Gastroesophageal sphincter (tissue), 4 donors: ENCODE measurements at regions not wholly inside any gene's neighbourhood (a gene's known extent, or its start where the extent isn't known, plus 50 kb on each side); places are given as distances from the start of the nearest gene placed in this dataset.

ENCODE experiments used
- ATAC-seq: fragments of 150-250 bp; one replicate; pipeline ENCODE4 v1.9.1; 2016; ENCODE audit warnings: mild to moderate bottlenecking, moderate library complexity
- H3K27ac ChIP-seq, 4 donors: fragments of 200-600 bp; sonication (generic) in 3 of 4; 1 replicate in 3 of 4; 2 replicates in 1 of 4; pipeline ENCODE4 v1.5.1; 2016 to 2019
- H3K27me3 ChIP-seq: fragments of 200-600 bp; sonication (generic); one replicate; pipeline ENCODE4 v1.5.1; 2019
- H3K36me3 ChIP-seq, 2 donors: fragments of 200-600 bp; sonication (generic); one replicate each; pipeline ENCODE4 v1.5.1; 2019; ENCODE audit warnings: control low read depth in 1 of 2
- H3K4me1 ChIP-seq, 3 donors: fragments of 200-600 bp; sonication (generic); 1 replicate in 2 of 3; 2 replicates in 1 of 3; pipeline ENCODE4 v1.5.1; 2016 to 2019; ENCODE audit warnings: control low read depth in 2 of 3
- H3K4me3 ChIP-seq, 2 donors: fragments of 200-600 bp; sonication (generic); one replicate each; pipeline ENCODE4 v1.5.1; 2019; ENCODE audit warnings: mild to moderate bottlenecking in 1 of 2, moderate library complexity in 1 of 2
- H3K9me3 ChIP-seq, 3 donors: fragments of 200-600 bp; sonication (generic); one replicate each; pipeline ENCODE4 v1.5.1; 2017 to 2019; ENCODE audit warnings: control low read depth in 2 of 3
- EP300 ChIP-seq: sonication (generic); formaldehyde crosslinking; IDR thresholded peaks from one replicate; pipeline ENCODE4 v1.6.1; 2017; ENCODE audit warnings: antibody characterized with exemption, mild to moderate bottlenecking
- POLR2A ChIP-seq, 2 donors: fragments of 450-650 bp; IDR thresholded peaks; one replicate each; pipeline ENCODE4 v1.6.1; 2017; ENCODE audit warnings: antibody characterized with exemption in 2 of 2, mild to moderate bottlenecking in 2 of 2, moderate library complexity in 1 of 2
- POLR2AphosphoS5 ChIP-seq: sonication (generic); formaldehyde crosslinking; IDR thresholded peaks from one replicate; pipeline ENCODE4 v1.6.1; 2017; ENCODE audit warnings: antibody characterized with exemption
- whole genome bisulfite sequencing, 2 donors: methylation state at CpG; one replicate each; pipeline ENCODE4 v1.1.5; 2018; ENCODE audit warnings: low coverage in 1 of 2; 5-methylcytosine and 5-hydroxymethylcytosine counted together
- TF ChIP-seq, protein P1 (sequence below), 4 experiments: fragments of 200-600 bp in 2 of 4; fragments of 450-650 bp in 2 of 4; sonication (generic) in 1 of 4; IDR thresholded peaks; one replicate each; pipeline ENCODE4 v1.5.1; 2017 to 2019; ENCODE audit warnings: antibody characterized with exemption in 4 of 4, mild to moderate bottlenecking in 2 of 4, moderate library complexity in 2 of 4

DNA sequence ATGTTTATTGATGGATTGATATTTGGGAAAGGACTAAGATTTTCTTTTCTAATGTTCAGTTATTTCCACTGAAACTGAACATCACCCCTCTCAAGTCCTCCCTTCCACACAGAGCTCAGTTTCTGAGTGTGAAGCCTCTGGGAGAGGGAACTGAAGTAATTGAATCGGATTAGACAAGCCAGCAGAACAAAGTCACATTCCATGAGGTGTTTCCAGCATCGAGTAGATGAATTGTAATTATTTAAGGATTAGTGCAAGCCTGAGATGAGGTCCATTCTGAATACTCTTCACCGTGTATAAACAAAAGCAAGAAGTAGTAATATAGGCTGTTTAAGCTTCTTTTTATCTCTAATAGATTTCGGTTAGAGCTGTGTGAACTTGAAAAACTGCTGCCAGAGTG, 2060.5 kb downstream of the MAT2B start:
- Histone ChIP-seq H3K27me3 (no peaks in the 10 kb centered on the region), H3K9me3 (no peaks in the 10 kb centered on the region), H3K4me1 (no peaks in the 10 kb centered on the region), H3K4me3 (no peak overlapping the region), H3K27ac (no peak overlapping the region), H3K36me3 (no peaks in the 10 kb centered on the region)
- WGBS, 2 donors, result 24 to 26% methylated on average over 3 to 4 of the region's 4 CpGs
- TF ChIP-seq EP300, result no peak
- ATAC-seq, result no peak

- Histone ChIP-seq H3K9me3 (no peaks in the 10 kb centered on the region), H3K4me1 (no peaks in the 10 kb centered on the region), H3K27me3 (no peaks in the 10 kb centered on the region), H3K27ac (no peak overlapping the region), H3K36me3 (no peaks in the 10 kb centered on the region), H3K4me3 (no peak overlapping the region)
- no peak for ATAC-seq
- TF ChIP-seq POLR2AphosphoS5 (no peak), EP300 (no peak), POLR2A (IDR thresholded peaks at IDR 0.05) (no peak)
- TF ChIP-seq, protein P1, sequence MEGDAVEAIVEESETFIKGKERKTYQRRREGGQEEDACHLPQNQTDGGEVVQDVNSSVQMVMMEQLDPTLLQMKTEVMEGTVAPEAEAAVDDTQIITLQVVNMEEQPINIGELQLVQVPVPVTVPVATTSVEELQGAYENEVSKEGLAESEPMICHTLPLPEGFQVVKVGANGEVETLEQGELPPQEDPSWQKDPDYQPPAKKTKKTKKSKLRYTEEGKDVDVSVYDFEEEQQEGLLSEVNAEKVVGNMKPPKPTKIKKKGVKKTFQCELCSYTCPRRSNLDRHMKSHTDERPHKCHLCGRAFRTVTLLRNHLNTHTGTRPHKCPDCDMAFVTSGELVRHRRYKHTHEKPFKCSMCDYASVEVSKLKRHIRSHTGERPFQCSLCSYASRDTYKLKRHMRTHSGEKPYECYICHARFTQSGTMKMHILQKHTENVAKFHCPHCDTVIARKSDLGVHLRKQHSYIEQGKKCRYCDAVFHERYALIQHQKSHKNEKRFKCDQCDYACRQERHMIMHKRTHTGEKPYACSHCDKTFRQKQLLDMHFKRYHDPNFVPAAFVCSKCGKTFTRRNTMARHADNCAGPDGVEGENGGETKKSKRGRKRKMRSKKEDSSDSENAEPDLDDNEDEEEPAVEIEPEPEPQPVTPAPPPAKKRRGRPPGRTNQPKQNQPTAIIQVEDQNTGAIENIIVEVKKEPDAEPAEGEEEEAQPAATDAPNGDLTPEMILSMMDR (IDR thresholded peaks at IDR 0.05), result no peak
- 58 to 69% methylated on average over 3 to 5 of the region's 7 CpGs for WGBS, 2 donors
Observed at GRCh38 chr5:165569551-165569950, 2064.1 kb downstream of the MAT2B start.

DNA sequence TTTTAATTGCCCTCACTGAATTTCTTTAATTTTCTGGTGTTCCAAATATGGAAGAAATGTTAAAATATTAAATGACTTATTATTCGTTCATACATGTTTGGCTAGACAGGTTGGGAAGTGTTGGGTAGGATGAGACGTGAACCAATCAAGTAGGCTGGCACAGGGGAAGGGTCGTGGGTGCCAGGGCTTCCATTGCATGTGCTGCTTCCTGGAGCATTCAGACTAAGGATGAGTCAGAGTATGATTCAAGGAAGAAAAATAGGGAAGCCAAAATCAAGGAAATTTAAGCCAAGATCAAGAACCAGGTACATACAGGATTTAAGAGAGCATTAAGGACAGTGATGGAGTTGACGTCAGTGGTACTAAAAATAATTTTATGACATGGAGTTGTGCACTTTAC, 2068.0 kb downstream of the MAT2B start:
- no peak for ATAC-seq
- WGBS, 2 donors, result 55 to 71% methylated on average over 1 to 4 of the region's 4 CpGs

GRCh38 chr5:165574100-165574499, 2068.7 kb downstream of the MAT2B start:
- no peaks in the 10 kb centered on the region for H3K4me1 ChIP-seq
- H3K9me3 ChIP-seq, result no peaks in the 10 kb centered on the region
- ATAC-seq, result no peak
- no peak overlapping the region for H3K4me3 ChIP-seq
- TF ChIP-seq EP300, result no peak
- no peak for TF ChIP-seq POLR2A (IDR thresholded peaks at IDR 0.05)
- TF ChIP-seq, protein P1 (IDR thresholded peaks at IDR 0.05), result no peak
- no peak for TF ChIP-seq POLR2AphosphoS5
- no peaks in the 10 kb centered on the region for H3K27me3 ChIP-seq
- 38 to 58% methylated on average over 2 of the region's 2 CpGs for WGBS, 2 donors
- no peak overlapping the region for H3K27ac ChIP-seq
- H3K36me3 ChIP-seq, result no peaks in the 10 kb centered on the region

More for the DNA sequence above, 2068.0 kb downstream of the MAT2B start:
- Histone ChIP-seq H3K27me3 (no peaks in the 10 kb centered on the region), H3K36me3 (no peaks in the 10 kb centered on the region), H3K4me3 (no peak overlapping the region), H3K27ac (no peak overlapping the region), H3K4me1 (no peaks in the 10 kb centered on the region), H3K9me3 (no peaks in the 10 kb centered on the region)
- TF ChIP-seq POLR2AphosphoS5, result no peak
- TF ChIP-seq, protein P1 (IDR thresholded peaks at IDR 0.05), result no peak

DNA sequence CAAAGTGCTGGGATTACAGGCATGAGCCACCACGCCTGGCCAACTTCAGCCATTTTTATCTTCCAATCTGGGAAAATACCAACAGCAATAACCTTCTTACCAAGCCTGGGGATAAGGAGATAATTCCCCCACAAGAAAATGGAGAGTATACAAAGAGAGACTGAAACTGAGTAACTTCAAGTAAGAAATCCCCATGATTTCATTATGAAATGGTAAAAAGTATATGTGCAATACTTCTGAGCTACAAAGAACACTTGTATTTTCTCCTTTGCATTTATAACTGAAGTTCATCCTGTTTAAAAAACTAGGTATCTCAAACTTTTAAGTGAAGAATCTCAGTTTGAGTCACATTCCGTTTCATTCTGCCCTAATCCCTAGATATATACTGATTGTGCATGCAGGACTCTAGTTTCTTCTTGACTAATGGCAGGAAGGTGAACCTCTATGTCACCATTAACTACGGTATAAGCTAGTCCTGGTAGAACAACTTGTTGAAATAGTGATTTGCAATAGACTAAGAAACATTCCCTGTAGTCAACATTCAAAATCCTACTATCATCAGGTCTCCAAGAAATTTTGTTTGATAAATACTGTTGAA, 2071.4 kb downstream of the MAT2B start:
- no peak for TF ChIP-seq EP300
- TF ChIP-seq, protein P1 (IDR thresholded peaks at IDR 0.05), result no peak
- TF ChIP-seq POLR2AphosphoS5, result no peak
- no peak for TF ChIP-seq POLR2A (IDR thresholded peaks at IDR 0.05)
- no peak overlapping the region for H3K27ac ChIP-seq
- no peak for ATAC-seq
- H3K36me3 ChIP-seq, result no peaks in the 10 kb centered on the region
- H3K4me1 ChIP-seq, result no peaks in the 10 kb centered on the region
- no peaks in the 10 kb centered on the region for H3K9me3 ChIP-seq
- H3K4me3 ChIP-seq, result no peak overlapping the region
- H3K27me3 ChIP-seq, result no peaks in the 10 kb centered on the region
- WGBS, 2 donors, result 26 to 33% methylated on average over 2 of the region's 3 CpGs
